ENCODE measurements at regions not wholly inside any gene's neighbourhood (a gene's known extent, or its start where the extent isn't known, plus 50 kb on each side); places are given as distances from the start of the nearest gene placed in this dataset.
"Not testable (repeated sequence)": the region's sequence is repeated elsewhere in the genome, so short reads cannot be mapped to it uniquely, and the experiment has no call there.

- CTCF ChIA-PET (ENCODE audit: unreplicated experiment): no interaction called here
Observed at GRCh38 chr5:163951069-163951468, 445.6 kb downstream of the MAT2B start.

GRCh38 chr5:163953901-163954300 is 448.5 kb downstream of the MAT2B start:
- POLR2A ChIA-PET: interaction anchor here (0.6 to 1.0 kb wide), 4 partner anchors 9 to 1309 kb away, joined by 3 to 4 read pairs (median 3); no protein-coding TSS in a partner anchor
- TF ChIP-seq EZH2phosphoT487 (IDR thresholded peaks at IDR 0.05; ENCODE audit: borderline replicate concordance, low read depth, low read length) (no peak), CTCF (conservative IDR thresholded peaks at IDR 0.05; ENCODE audit: low read length) (no peak)
- Histone ChIP-seq H3K79me2 (ENCODE audit: insufficient read depth, low read depth, low read length) (no peaks in the 10 kb centered on the region), H3K27ac (ENCODE audit: low read depth, low read length, poor library complexity, severe bottlenecking) (no peak overlapping the region), H3K4me2 (ENCODE audit: low read length) (no peak overlapping the region), H3K36me3 (ENCODE audit: insufficient read depth, low read length) (no peaks in the 10 kb centered on the region), H3K9me3 (ENCODE audit: low read length) (no peaks in the 10 kb centered on the region), H2AFZ (ENCODE audit: low read length) (no peak overlapping the region), H3K4me1 (ENCODE audit: insufficient read depth, low read length, poor library complexity, severe bottlenecking) (no peaks in the 10 kb centered on the region), H3K4me3 (ENCODE audit: low read depth, low read length, poor library complexity, severe bottlenecking) (no peak overlapping the region), H3K9me2 (ENCODE audit: insufficient read depth, low read length) (no peaks in the 10 kb centered on the region), H4K20me1 (ENCODE audit: insufficient read depth, low read length) (no peaks in the 10 kb centered on the region)
- no TSS peak for BruUV-seq (replicated peaks)
- intact Hi-C loops (cut with micrococcal nuclease; ENCODE audit: unreplicated experiment): no loop called here
- no peak for DNase-seq (ENCODE audit: low spot score)
- CTCF ChIA-PET (ENCODE audit: unreplicated experiment): no interaction called here

More at GRCh38 chr5:163951069-163951468, 445.6 kb downstream of the MAT2B start:
- H3K9me3 ChIP-seq (ENCODE audit: low read length): no peaks in the 10 kb centered on the region
- POLR2A ChIA-PET: interaction anchor here (0.5 kb wide), 2 partner anchors 302 to 1475 kb away, joined by 3 read pairs; no protein-coding TSS in a partner anchor
- no peak overlapping the region for H3K4me3 ChIP-seq (ENCODE audit: low read depth, low read length, poor library complexity, severe bottlenecking)
- no peaks in the 10 kb centered on the region for H3K79me2 ChIP-seq (ENCODE audit: insufficient read depth, low read depth, low read length)
- no peak overlapping the region for H2AFZ ChIP-seq (ENCODE audit: low read length)
- H3K27ac ChIP-seq (ENCODE audit: low read depth, low read length, poor library complexity, severe bottlenecking): no peak overlapping the region
- H3K9me2 ChIP-seq (ENCODE audit: insufficient read depth, low read length): no peaks in the 10 kb centered on the region
- no peak for DNase-seq (ENCODE audit: low spot score)
- no peaks in the 10 kb centered on the region for H4K20me1 ChIP-seq (ENCODE audit: insufficient read depth, low read length)
- BruUV-seq (replicated peaks): no TSS peak
- intact Hi-C loops (cut with micrococcal nuclease; ENCODE audit: unreplicated experiment): no loop called here
- TF ChIP-seq EZH2phosphoT487 (IDR thresholded peaks at IDR 0.05; ENCODE audit: borderline replicate concordance, low read depth, low read length) (no peak), CTCF (conservative IDR thresholded peaks at IDR 0.05; ENCODE audit: low read length) (no peak)
- no peaks in the 10 kb centered on the region for H3K4me1 ChIP-seq (ENCODE audit: insufficient read depth, low read length, poor library complexity, severe bottlenecking)
- H3K4me2 ChIP-seq (ENCODE audit: low read length): no peak overlapping the region
- H3K36me3 ChIP-seq (ENCODE audit: insufficient read depth, low read length): no peaks in the 10 kb centered on the region

GRCh38 chr5:163961230-163961629 is 455.8 kb downstream of the MAT2B start:
- H3K36me3 ChIP-seq (ENCODE audit: insufficient read depth, low read length); H3K4me1 ChIP-seq (ENCODE audit: insufficient read depth, low read length, poor library complexity, severe bottlenecking); H3K79me2 ChIP-seq (ENCODE audit: insufficient read depth, low read depth, low read length); BruUV-seq (replicated peaks); H3K27ac ChIP-seq (ENCODE audit: low read depth, low read length, poor library complexity, severe bottlenecking); H3K4me3 ChIP-seq (ENCODE audit: low read depth, low read length, poor library complexity, severe bottlenecking); H3K9me3 ChIP-seq (ENCODE audit: low read length); intact Hi-C loops (cut with micrococcal nuclease; ENCODE audit: unreplicated experiment); H3K4me2 ChIP-seq (ENCODE audit: low read length); POLR2A ChIA-PET; H4K20me1 ChIP-seq (ENCODE audit: insufficient read depth, low read length); CTCF ChIA-PET (ENCODE audit: unreplicated experiment); H3K9me2 ChIP-seq (ENCODE audit: insufficient read depth, low read length); H2AFZ ChIP-seq (ENCODE audit: low read length); DNase-seq (ENCODE audit: low spot score): not testable (repeated sequence)
